NCI-H2107 treated with DMSO at 0.1 percent for 48 hours (cell line): ENCODE measurements at regions not wholly inside any gene's neighbourhood (a gene's known extent, or its start where the extent isn't known, plus 50 kb on each side); places are given as distances from the start of the nearest gene placed in this dataset.

Experiments used
- DNase-seq: peaks from one replicate; lab custom pipeline; 2025; ENCODE audit not compliant: unreplicated experiment; lab: John Stamatoyannopoulos, UW

DNA sequence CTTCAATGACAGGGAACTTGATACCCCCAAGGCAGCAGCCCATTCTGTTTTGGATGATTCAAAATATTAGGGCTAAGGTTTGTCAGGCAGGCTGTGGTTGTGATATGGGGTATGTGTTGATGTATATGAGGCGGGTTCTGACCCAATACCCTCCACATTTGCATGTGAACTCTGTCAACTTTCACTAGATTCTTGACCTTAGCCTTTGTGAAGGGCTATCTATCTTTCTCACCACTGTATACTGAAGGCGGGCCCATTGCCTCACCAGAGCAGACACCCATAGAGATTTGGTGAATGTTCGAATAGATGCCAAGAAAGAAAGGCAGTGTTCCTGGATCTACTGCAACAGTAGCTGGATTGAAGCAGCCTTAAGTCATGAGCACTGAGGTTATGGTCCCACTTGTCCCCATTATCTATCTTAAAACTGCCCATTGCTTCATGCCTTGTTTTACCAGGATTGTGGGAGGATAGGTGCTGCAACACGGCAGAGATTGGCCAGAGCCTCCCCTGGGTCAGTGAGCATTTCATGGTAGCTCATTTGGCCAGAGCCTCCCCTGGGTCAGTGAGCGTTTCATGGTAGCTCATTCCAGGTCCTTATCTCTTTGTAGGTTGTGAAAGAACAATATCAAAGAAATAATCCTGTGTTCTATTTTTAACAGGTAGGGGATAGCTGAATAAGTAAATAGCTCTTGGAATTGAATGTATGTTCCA is 399.6 kb downstream of the TMEM135 start:
- no peak for DNase-seq

DNA sequence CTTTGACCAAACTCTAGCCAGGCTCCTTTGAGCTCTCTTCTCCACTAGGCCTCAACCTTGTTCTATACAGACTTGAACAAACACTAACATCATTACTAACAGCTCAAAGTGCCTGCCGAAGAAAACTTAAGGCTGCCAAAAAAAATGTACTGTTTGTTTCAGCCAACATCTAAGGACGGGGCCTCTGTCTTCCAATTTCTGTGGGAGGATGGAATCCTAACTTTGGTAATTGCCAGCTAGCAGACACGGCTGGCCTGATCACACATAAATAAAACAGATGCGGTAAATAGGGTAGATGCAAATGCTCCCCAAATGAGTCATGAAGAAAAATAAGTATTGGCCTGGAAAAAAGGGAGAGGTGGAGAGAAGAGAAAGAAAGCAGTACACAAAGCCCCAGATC is 394.3 kb downstream of the TMEM135 start:
- DNase-seq = no peak

DNA sequence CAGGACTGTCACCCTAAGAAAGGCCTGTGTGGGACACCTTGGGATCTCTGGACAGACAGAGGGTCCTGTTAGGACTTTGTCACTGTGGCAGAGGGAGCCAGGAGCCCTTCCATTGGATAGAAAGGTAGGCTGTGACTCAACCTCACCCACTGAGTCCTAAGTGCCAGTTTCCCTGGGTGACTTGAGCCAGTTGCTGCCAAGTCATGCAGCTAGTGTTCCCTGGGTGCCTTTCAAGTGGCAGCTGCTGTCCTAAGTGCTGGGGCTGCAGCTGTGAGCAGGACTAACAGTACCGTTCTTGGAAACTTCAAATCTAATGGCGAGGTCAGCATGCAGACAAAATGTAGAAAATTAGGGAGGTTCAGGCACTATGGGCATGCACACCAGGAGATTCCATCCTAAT is 393.7 kb downstream of the TMEM135 start:
- DNase-seq = peak; percentile 37

DNA sequence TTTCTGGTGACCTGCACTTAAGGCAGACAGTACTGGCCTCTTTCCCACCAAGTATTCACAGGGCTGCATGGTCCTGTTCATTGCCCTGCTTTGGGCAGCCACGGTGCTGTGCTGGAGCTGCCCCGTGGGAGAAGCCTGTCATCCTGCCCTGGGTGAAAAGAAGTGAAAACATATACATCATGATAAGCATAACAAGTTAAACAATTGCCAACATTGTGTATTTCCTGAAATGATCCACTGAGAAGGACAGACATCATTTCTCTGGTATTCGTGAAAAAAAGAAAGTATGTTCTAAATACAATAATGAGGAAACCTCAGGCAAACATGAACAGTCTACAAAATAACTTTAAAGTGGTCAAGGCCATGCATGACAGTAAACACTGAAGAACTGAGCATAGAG is 393.1 kb downstream of the TMEM135 start:
- no peak for DNase-seq

DNA sequence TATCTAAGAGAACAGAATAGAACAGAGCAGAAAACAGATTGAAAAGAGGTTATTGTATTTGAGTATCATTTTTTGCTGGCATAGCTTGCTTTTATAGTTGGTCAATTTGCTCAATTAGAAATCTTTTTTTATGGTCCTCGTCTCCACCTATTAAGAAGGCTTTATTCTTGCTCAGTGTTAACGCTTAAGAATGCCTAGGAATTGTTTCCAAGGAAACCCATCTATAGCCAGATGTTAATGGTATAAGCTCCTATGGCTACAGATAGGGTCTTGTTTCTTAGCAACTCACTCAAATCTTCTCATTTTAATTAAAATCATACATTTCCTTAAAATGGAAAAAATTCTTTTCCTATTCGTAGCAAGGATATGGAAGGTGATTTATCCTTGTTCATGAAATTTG is 392.3 kb downstream of the TMEM135 start:
- no peak for DNase-seq

DNA sequence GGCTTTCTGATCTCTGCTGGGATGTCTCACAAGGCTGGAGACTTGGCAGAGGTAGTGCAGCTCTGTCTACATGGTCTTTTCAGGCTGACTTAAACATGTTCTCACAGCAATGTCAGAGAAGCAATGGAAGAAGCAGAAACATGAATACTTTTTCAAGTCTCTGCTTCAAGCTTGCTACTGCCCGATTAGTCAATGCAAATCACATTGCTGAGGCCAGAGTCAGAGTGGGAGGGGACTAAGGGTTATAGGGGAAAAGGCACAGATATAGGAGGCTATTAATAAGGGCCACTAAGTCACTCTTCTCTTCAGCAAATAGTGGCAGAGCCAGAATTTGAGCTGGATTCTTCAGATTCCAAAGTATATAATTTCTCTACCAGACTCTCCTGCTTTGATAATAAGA is 390.5 kb downstream of the TMEM135 start:
- no peak for DNase-seq

DNA sequence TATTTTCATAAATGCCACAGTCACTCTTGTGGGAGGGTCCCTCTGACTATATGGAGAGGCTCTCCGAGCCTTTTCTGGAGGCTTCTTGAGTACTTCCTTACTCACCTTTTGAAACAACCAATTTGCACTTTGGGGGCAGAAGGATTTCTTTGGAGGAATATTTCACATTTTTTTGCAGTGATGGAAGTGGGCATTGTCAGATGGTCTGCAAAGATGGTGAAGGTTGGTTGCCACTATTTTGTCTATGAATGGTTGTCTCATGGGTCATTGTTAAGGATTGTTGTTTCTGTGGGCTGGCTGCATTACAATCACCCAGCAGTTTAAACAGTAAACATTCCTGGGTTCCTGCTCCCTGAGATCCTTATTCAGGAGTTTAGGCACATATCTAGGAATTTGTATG is 388.2 kb downstream of the TMEM135 start:
- DNase-seq = no peak

DNA sequence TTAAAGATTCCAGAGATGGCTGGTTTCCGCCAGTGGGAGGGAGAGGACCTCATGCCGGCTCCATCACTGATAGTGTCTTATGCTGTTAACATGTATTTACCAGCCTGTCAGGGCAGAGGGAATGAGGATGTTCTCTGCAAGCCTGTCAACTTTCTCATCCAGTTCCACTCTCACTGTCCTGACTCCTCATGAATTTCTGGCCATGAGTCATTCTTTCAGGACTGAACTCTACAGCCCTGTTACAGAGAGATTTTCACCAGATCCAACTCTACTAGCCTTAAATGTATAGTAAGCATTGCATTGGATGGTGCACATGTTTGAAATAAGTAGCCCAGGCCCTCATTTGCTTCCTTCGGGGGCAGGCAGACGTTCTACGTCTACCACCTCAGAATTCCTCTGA is 387.7 kb downstream of the TMEM135 start:
- DNase-seq = no peak

DNA sequence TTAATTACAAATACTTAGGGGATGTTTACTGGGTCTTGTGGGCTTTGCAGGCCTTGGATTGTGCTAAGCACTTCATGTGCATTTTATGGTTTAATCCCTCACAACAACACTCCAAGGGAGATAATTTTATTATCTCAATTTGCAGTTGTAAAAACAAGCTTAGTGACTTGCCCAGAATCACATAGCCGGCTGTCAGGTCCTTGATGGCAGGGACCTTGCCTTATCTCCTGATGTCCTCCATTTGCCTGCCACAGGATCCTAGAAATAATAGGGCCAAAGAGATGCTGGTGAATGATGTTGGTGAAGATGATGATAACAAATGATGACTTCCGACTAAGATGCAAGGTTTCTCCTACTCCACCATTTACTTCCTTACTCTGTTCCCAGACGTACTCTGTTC is 385.4 kb downstream of the TMEM135 start:
- DNase-seq = no peak

DNA sequence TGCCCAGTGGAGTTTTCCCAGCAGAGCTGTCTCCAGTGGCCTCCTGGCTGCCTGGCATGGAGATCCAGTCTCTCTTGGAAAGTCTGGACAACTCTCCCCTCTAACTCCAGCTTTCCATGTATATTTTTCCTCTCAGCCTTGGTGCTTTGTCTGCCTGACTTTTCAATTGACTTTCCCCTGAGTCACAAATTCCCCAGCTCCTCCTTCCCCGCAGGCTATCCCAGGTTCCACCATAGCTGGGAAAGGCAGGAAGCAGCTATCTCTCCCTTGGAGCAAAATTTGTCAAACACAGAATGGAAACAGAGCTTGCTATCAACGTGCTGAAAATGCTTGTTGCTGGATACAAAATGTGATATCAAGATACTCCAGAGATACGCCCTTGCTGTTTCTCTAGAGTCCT is 384.8 kb downstream of the TMEM135 start:
- no peak for DNase-seq

DNA sequence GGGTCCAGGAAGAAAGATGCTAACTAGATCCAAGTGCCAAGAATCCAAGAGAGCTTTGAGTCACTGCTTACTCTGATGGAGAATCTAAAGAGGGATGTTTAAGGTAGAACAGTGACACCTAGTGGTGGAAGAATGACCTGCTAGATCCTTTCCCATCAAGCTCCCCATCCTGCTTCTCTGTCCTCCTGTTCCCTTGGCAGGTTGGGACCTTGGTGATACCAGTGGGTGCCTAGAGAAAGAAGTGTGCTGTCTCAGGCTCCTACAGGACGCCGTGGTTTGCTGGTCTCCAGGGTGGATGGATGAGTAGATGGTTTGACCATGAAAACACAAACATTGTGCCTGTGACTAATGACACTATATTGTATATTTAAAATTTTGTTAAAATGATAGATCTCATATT is 383.7 kb downstream of the TMEM135 start:
- peak; percentile 80 for DNase-seq

DNA sequence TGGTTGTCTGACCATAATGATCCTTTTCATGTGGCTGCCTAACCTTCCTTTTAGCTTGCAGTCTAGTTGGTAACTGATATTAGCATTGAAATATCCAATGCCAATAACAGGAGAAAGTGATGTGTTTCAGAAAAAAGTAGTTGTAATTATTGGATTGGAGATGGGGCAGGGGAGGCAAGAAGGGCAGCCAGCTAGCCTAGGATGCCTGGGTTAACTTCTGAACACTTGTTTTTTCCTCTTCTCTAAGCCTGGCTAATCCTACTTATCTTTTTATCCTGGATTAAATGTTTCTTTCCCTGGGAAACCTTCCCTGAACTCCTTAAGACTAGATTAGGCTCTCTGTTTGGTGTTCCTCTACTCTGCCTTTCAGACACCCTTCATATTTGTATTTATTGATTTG is 380.2 kb downstream of the TMEM135 start:
- DNase-seq = no peak

DNA sequence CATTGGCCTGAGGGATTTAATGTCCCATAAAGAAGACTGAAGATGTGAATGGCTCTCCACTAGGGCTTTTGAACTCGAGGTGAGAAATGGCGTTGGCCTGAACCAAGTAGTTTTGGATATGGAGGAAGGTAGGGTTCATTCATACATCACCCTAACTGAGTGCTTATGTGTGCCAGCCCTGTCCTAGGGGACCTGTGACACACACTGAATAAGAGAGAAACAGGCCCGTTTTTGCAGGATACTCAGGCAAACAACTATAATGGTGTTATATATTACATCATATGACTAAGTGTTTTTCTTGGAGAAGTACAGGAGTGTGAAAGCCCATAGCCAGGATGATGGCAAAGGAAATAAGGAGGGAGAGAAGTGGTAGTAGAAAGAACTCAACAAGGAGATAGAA is 368.1 kb downstream of the TMEM135 start:
- DNase-seq = no peak

DNA sequence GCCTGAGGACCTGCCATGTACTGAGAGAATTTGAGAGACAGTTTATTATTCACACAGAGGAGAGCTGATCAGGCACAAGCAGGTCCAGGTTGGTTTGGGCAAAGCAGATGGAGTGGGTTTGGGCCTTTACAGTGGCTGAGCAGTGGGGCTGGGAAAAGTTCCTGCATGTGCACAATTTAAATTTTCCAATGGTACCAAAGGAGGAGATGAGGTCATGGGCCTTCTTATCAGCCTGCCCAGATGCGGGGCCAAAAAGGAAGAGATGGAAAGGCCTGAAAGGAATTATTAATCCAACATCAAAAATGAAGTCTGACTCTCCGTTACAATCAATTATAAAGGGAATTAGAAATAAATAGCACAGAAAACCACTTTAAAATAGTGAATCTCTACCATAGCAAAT is 367.6 kb downstream of the TMEM135 start:
- no peak for DNase-seq

DNA sequence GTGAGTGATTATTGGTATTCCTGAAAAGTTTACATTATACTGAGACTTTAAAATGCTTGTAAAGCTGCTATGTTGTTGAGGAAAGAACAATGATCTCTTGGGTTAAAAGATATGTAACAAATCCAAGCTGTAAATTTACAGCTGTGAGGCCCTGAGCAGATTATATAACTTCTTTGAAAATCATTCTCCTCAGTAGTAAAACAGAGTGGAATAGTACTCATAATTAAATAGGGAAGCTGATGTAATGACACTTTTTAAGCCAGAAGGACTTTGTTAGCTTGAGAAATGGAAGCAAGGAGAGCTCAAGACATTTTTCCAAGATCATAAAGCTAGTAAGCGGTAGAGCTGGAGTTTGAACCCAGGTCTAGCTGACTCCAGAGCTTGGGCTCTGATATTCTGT is 363.9 kb downstream of the TMEM135 start:
- DNase-seq = no peak

DNA sequence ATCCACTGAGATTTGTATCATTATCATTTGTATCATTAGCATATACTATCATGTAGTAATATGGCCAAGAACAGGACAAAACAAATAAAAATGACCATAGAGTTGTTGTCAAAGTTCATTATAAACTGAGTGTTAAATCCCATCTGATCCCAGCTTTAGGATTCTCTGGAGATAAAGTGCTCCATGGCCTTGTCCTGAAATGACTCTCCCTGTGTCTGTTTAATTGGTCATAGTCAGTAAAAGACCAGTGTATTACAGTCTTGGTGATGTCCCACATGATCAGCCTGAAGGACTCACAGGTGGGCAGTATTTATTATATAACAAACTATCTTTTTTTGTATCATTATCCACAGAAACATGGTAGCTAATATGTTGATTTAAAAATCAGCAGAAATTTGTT is 361.6 kb downstream of the TMEM135 start:
- DNase-seq = no peak

DNA sequence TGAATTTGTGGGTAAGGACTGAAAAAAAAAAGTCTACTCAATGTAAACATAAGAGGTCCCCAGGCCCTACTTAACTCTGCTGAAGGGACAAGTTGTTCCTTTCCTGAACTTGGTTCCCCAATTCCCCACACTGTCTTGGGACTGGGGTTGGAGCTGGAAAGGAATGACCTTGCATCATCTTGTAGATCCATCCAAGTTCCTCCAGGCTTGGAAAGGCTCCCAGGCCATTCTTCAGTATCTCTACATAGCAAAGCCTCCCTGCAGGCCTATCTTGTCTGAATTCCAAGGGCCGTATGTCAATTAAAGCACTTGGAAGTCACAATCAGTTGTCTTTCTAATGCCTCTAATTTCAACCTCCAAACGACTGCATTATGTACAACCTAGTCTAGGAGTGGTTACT is 361.2 kb downstream of the TMEM135 start:
- no peak for DNase-seq

DNA sequence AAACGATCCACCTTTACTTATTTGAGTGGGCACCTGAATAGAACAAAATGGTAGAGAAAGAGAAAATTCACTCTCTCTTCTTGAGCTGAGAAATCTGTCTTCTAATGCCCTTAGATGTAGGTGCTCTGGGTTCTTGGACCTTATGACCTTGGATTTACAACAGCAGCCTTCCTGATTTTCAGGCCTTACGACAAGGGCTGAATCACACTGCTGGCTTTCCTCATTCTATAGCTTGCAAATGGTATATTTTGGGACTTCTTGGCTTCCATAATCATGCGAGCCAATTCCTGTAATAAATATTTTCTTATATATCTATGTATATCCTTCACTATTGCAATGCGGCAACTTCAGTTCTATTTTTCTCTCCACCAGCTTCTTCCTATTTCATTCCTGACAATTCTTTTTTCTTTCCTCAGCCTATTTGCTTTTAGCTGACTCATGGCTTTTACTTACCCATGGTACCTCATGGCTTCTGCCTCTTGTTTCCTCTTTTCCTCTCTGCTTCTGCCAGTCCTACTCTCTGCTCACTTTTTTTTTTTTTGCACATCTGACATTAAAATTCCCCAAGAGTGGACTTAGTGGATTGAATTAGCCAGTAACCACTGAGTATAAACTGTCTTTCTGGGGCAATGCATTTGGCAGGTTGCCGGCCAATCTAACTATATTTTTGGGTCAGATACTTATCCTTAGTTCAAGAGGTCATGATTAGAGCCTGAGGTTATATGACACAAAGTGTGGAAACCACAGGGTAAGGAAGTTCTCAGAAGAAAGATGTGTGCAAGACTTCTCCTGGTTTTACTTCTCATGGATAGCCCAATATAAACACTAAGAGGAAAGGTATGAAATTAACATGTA is 359.5 kb downstream of the TMEM135 start:
- DNase-seq = no peak

DNA sequence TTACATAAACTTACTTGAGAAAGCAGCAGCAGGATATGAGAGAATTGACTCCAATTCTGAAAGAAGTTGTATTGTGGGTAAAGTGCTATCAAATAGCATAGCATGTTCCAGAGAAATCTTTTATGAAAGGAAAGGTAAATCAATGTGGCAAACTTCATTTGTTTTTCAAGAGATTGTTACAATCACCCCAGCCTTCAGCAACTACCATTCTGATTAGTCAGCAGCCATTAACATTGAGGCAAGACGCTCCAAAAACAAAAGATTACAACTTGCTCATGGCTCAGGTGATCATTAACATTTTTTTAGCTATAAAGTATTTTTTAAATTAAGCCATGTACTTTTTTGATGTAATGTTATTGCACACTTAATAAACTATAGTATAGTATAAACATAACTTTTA is 357.2 kb downstream of the TMEM135 start:
- DNase-seq = no peak

DNA sequence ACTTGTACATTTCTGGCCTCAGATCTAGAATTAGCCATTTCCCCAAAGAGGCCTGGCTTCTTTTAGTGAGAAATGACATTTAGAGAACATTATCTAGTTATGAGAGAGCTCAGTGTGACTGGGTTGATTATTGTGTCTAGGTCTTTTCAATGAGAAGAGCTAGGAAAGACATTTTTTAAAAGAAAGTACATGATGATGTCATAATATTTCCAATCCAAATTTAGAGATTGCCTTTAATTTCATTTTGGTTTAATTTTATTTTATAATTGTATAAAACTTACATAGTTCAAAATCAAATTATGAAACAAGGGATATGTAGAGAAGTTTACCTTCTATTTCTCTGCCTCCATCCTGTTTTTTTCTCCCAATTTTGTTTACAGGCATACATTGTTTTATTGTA is 354.9 kb downstream of the TMEM135 start:
- no peak for DNase-seq

DNA sequence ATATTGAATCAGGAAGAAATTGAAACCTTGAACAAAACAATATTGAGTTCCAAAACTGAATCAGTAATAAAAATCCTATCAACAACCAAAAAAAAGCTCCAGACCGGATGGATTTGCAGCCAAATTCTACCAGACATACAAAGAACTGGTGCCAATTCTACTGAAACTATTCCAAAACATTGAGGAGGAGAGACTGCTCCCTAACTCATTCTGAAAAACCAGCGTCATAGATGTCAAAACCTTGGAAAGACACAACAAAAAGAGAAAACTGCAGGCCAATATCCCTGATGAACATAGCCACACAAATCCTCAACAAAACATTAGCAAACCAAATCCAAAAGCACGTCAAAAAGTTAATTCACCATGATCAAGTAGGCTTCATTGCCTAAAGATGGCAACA is 353.8 kb downstream of the TMEM135 start:
- no peak for DNase-seq

DNA sequence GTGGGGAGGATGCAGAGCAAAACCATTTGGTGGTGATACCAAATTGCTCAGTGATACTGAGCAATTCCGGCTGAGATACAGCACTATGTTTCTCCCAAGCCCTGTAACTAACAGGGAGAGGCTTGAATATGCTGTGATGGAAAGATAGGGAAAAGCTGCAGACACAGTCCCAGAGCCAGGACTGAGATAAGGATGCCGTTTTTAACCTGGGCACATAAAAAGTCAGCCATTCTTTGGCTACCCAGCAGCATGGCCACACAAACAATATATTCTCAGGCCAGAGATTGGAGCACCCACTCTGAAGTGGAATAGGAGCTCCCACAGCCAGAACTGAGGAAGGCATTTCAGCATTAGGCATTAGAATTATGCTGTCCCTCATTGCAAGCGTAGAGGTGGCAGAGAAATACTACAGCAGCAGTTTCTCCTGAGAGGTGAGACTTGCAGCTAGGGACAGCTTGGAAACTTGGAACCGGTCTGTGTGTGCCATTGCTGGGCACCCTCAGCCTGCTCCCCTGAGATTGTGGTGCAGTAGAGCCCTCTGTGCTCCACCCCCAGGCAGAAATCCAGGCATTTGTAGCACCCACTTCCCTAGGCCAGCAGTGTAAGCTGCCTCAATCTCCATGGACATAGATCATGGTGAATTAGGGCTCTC is 346.5 kb downstream of the TMEM135 start:
- DNase-seq = no peak
